ENCODE measurements at regions not wholly inside any gene's neighbourhood (a gene's known extent, or its start where the extent isn't known, plus 50 kb on each side); places are given as distances from the start of the nearest gene placed in this dataset.
A peak's percentile ranks its signal among the peaks of the same experiment; 100 is the strongest.
"Not testable (repeated sequence)": the region's sequence is repeated elsewhere in the genome, so short reads cannot be mapped to it uniquely, and the experiment has no call there.

GRCh38 chr11:34001557-34002064 lies 49.9 kb upstream of the CAPRIN1 start:
- Histone ChIP-seq H3K4me1 (ENCODE audit: insufficient read depth, low read length) (no peaks in the 10 kb centered on the region), H3K27me3 (ENCODE audit: control insufficient read depth in 1 of 2, insufficient read depth in 2 of 2, low read length in 2 of 2) (no peaks in the 10 kb centered on the region), H3K9ac (ENCODE audit: low read length) (no peak overlapping the region), H3K27ac (ENCODE audit: low read depth, low read length) (no peak overlapping the region), H3K36me3 (ENCODE audit: insufficient read depth, low read length) (no peaks in the 10 kb centered on the region), H3K4me3 (ENCODE audit: low read depth in 1 of 2, low read length in 2 of 2) (no peak overlapping the region), H3K9me3 (ENCODE audit: low read length) (no peaks in the 10 kb centered on the region)

DNA sequence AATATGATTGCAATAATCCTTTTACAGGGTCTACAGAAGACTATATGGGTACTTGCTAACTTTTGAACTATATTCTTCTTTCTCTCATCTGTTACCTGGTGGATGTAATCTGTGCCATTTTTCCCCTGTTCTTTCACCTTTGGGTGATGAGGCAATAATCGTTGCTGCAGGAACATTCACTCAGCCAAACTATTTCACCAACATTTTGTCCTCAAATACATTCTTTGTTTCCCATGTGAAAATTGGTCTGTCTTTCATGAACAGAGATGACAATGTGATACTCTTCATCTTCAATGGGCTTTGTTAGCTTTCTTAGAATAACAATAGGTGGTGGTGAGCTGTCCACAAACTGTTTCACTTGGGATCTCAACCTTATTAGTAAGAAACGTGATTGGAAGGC lies 52.1 kb upstream of the CAPRIN1 start:
- no peak overlapping the region for H3K4me3 ChIP-seq (ENCODE audit: low read depth in 1 of 2, low read length in 2 of 2)
- no peaks in the 10 kb centered on the region for H3K9me3 ChIP-seq (ENCODE audit: low read length)
- H3K27ac ChIP-seq (ENCODE audit: low read depth, low read length) = no peak overlapping the region
- H3K9ac ChIP-seq (ENCODE audit: low read length) = no peak overlapping the region
- H3K36me3 ChIP-seq (ENCODE audit: insufficient read depth, low read length) = no peaks in the 10 kb centered on the region
- no peaks in the 10 kb centered on the region for H3K27me3 ChIP-seq (ENCODE audit: control insufficient read depth in 1 of 2, insufficient read depth in 2 of 2, low read length in 2 of 2)
- no peaks in the 10 kb centered on the region for H3K4me1 ChIP-seq (ENCODE audit: insufficient read depth, low read length)

GRCh38 chr11:33997584-33998251 lies 53.8 kb upstream of the CAPRIN1 start:
- no peaks in the 10 kb centered on the region for H3K9me3 ChIP-seq (ENCODE audit: low read length)
- no peaks in the 10 kb centered on the region for H3K27me3 ChIP-seq (ENCODE audit: control insufficient read depth in 1 of 2, insufficient read depth in 2 of 2, low read length in 2 of 2)
- H3K27ac ChIP-seq (ENCODE audit: low read depth, low read length) = no peak overlapping the region
- no peak overlapping the region for H3K4me3 ChIP-seq (ENCODE audit: low read depth in 1 of 2, low read length in 2 of 2)
- no peaks in the 10 kb centered on the region for H3K36me3 ChIP-seq (ENCODE audit: insufficient read depth, low read length)
- no peak overlapping the region for H3K9ac ChIP-seq (ENCODE audit: low read length)
- H3K4me1 ChIP-seq (ENCODE audit: insufficient read depth, low read length) = no peaks in the 10 kb centered on the region

GRCh38 chr11:33996498-33997454 lies 54.8 kb upstream of the CAPRIN1 start:
- H3K27ac ChIP-seq (ENCODE audit: low read depth, low read length) = no peak overlapping the region
- H3K4me3 ChIP-seq (ENCODE audit: low read depth in 1 of 2, low read length in 2 of 2) = peak overlapping the region in 1 of 2 donors; percentile 19
- H3K9ac ChIP-seq (ENCODE audit: low read length) = no peak overlapping the region
- H3K9me3 ChIP-seq (ENCODE audit: low read length) = no peaks in the 10 kb centered on the region
- no peaks in the 10 kb centered on the region for H3K4me1 ChIP-seq (ENCODE audit: insufficient read depth, low read length)
- no peaks in the 10 kb centered on the region for H3K27me3 ChIP-seq (ENCODE audit: control insufficient read depth in 1 of 2, insufficient read depth in 2 of 2, low read length in 2 of 2)
- no peaks in the 10 kb centered on the region for H3K36me3 ChIP-seq (ENCODE audit: insufficient read depth, low read length)

GRCh38 chr11:33994937-33995336 lies 56.6 kb upstream of the CAPRIN1 start:
- H3K9ac ChIP-seq (ENCODE audit: low read length) = no peak overlapping the region
- no peaks in the 10 kb centered on the region for H3K4me1 ChIP-seq (ENCODE audit: insufficient read depth, low read length)
- H3K36me3 ChIP-seq (ENCODE audit: insufficient read depth, low read length) = no peaks in the 10 kb centered on the region
- H3K27ac ChIP-seq (ENCODE audit: low read depth, low read length) = no peak overlapping the region
- H3K4me3 ChIP-seq (ENCODE audit: low read depth in 1 of 2, low read length in 2 of 2) = no peak overlapping the region
- no peaks in the 10 kb centered on the region for H3K27me3 ChIP-seq (ENCODE audit: control insufficient read depth in 1 of 2, insufficient read depth in 2 of 2, low read length in 2 of 2)
- H3K9me3 ChIP-seq (ENCODE audit: low read length) = no peaks in the 10 kb centered on the region

DNA sequence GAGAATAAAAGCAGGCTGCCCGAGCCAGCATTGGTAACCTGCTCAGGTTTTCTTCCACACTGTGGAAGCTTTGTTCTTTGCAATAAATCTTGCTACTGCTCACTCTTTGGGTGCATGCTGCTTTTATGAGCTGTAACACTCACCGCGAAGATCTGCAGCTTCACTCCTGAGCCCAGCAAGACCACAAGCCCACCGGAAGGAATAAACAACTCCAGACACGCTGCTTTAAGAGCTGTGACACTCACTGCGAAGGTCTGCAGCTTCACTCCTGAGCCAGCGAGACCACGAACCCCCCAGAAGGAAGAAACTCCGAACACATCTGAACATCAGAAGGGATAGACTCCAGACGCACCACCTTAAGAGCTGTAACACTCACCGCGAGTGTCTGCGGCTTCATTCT lies 60.4 kb upstream of the CAPRIN1 start:
- H3K27me3 ChIP-seq (ENCODE audit: control insufficient read depth in 1 of 2, insufficient read depth in 2 of 2, low read length in 2 of 2); H3K4me3 ChIP-seq (ENCODE audit: low read depth in 1 of 2, low read length in 2 of 2): not testable (repeated sequence)

DNA sequence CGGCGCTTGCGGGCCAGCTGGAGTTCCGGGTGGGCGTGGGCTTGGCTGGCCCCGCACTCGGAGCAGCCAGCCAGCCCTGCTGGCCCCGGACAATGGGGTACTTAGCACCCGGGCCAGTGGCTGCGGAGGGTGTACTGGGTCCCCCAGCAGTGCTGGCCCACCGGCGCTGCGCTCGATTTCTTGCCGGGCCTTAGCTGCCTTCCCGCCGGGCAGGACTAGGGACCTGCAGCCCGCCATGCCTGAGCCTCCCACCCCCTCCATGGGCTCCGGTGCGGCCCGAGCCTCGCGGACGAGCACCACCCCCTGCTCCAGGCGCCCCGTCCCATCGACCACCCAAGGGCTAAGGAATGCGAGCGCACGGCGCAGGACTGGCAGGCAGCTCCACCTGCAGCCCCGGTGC lies 61.4 kb upstream of the CAPRIN1 start:
- H3K9me3 ChIP-seq (ENCODE audit: low read length); H3K27ac ChIP-seq (ENCODE audit: low read depth, low read length); H3K4me1 ChIP-seq (ENCODE audit: insufficient read depth, low read length); H3K36me3 ChIP-seq (ENCODE audit: insufficient read depth, low read length); H3K9ac ChIP-seq (ENCODE audit: low read length); H3K4me3 ChIP-seq (ENCODE audit: low read depth in 1 of 2, low read length in 2 of 2); H3K27me3 ChIP-seq (ENCODE audit: control insufficient read depth in 1 of 2, insufficient read depth in 2 of 2, low read length in 2 of 2): not testable (repeated sequence)

More for the DNA sequence above, 60.4 kb upstream of the CAPRIN1 start:
- H3K4me1 ChIP-seq (ENCODE audit: insufficient read depth, low read length); H3K9me3 ChIP-seq (ENCODE audit: low read length); H3K36me3 ChIP-seq (ENCODE audit: insufficient read depth, low read length); H3K27ac ChIP-seq (ENCODE audit: low read depth, low read length); H3K9ac ChIP-seq (ENCODE audit: low read length): not testable (repeated sequence)

DNA sequence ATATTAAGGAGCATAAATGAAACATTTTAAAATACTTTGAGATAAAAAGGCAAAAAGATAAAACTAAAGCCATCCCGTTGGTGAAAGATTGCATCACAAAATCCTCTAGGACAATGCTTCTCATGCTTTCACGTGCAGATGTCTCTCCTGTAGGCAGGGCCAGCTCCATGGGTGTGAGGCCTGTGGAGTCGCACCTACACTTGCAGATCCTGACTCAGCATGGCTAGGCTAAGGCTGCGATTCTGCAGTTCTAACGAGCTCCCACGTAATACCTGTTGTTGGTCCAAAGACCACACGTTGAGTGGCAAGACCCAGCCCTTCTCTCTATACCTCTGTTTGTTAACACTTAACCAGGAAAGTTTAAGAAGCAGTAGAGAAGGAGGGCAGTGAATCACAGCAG lies 62.1 kb upstream of the CAPRIN1 start:
- H3K9ac ChIP-seq (ENCODE audit: low read length) = no peak overlapping the region
- no peaks in the 10 kb centered on the region for H3K9me3 ChIP-seq (ENCODE audit: low read length)
- H3K4me3 ChIP-seq (ENCODE audit: low read depth in 1 of 2, low read length in 2 of 2) = no peak overlapping the region
- no peaks in the 10 kb centered on the region for H3K4me1 ChIP-seq (ENCODE audit: insufficient read depth, low read length)
- H3K36me3 ChIP-seq (ENCODE audit: insufficient read depth, low read length) = no peaks in the 10 kb centered on the region
- no peaks in the 10 kb centered on the region for H3K27me3 ChIP-seq (ENCODE audit: control insufficient read depth in 1 of 2, insufficient read depth in 2 of 2, low read length in 2 of 2)
- H3K27ac ChIP-seq (ENCODE audit: low read depth, low read length) = no peak overlapping the region

DNA sequence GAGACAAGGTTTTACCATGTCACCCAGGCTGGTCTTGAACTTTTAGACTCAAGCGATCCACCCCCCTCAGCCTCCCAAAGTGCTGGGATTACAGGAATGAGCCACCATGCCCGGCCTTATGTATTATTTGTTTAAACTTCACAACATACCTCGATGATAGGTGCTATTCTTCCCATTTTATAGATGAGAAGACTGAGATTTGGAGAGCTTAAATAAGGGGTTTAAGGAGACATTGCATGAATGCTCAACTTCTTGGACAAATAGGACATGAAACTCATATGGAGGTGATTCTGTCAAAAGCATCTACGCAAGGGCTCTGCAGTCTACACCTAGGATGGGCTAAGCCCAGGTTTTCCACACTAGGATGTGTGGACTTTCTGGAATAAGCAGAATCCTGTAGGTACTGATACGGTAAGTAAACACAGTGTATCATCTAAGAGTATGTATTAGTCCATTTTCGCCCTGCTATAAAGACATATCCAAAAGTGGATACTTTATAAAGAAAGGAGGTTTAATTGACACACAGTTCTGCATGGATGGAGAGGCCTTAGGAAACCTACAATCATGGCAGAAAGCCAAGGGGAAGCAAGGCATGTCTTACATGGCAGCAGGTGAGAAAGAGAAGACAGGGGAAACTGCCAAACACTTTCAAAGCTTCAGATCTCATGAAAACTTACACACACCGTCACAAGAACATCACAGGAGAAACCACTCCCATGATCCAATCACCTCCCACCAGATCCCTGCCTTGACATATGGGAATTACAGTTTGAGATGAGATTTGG lies 62.8 kb upstream of the CAPRIN1 start:
- H3K27ac ChIP-seq (ENCODE audit: low read depth, low read length) = no peak overlapping the region
- no peaks in the 10 kb centered on the region for H3K36me3 ChIP-seq (ENCODE audit: insufficient read depth, low read length)
- no peaks in the 10 kb centered on the region for H3K27me3 ChIP-seq (ENCODE audit: control insufficient read depth in 1 of 2, insufficient read depth in 2 of 2, low read length in 2 of 2)
- H3K4me3 ChIP-seq (ENCODE audit: low read depth in 1 of 2, low read length in 2 of 2) = no peak overlapping the region
- no peak overlapping the region for H3K9ac ChIP-seq (ENCODE audit: low read length)
- no peaks in the 10 kb centered on the region for H3K4me1 ChIP-seq (ENCODE audit: insufficient read depth, low read length)
- no peaks in the 10 kb centered on the region for H3K9me3 ChIP-seq (ENCODE audit: low read length)

- H3K36me3 ChIP-seq (ENCODE audit: insufficient read depth, low read length) = no peaks in the 10 kb centered on the region
- H3K9ac ChIP-seq (ENCODE audit: low read length) = no peak overlapping the region
- no peak overlapping the region for H3K4me3 ChIP-seq (ENCODE audit: low read depth in 1 of 2, low read length in 2 of 2)
- no peaks in the 10 kb centered on the region for H3K9me3 ChIP-seq (ENCODE audit: low read length)
- H3K27me3 ChIP-seq (ENCODE audit: control insufficient read depth in 1 of 2, insufficient read depth in 2 of 2, low read length in 2 of 2) = no peaks in the 10 kb centered on the region
- H3K4me1 ChIP-seq (ENCODE audit: insufficient read depth, low read length) = no peaks in the 10 kb centered on the region
- H3K27ac ChIP-seq (ENCODE audit: low read depth, low read length) = no peak overlapping the region
These were observed 63.5 kb upstream of the CAPRIN1 start for GRCh38 chr11:33987975-33988580.

GRCh38 chr11:33987545-33987944 lies 64.0 kb upstream of the CAPRIN1 start:
- Histone ChIP-seq H3K9me3 (ENCODE audit: low read length) (no peaks in the 10 kb centered on the region), H3K27me3 (ENCODE audit: control insufficient read depth in 1 of 2, insufficient read depth in 2 of 2, low read length in 2 of 2) (no peaks in the 10 kb centered on the region), H3K9ac (ENCODE audit: low read length) (no peak overlapping the region), H3K36me3 (ENCODE audit: insufficient read depth, low read length) (no peaks in the 10 kb centered on the region), H3K4me3 (ENCODE audit: low read depth in 1 of 2, low read length in 2 of 2) (no peak overlapping the region), H3K27ac (ENCODE audit: low read depth, low read length) (no peak overlapping the region), H3K4me1 (ENCODE audit: insufficient read depth, low read length) (no peaks in the 10 kb centered on the region)
